ENCODE measurements at regions not wholly inside any gene's neighbourhood (a gene's known extent, or its start where the extent isn't known, plus 50 kb on each side); places are given as distances from the start of the nearest gene placed in this dataset.

GRCh38 chr1:98232678-98233077, 311.8 kb upstream of the DPYD start:
- H3K27ac ChIP-seq: no peak overlapping the region
- no peak overlapping the region for H3K4me3 ChIP-seq
- H3K27me3 ChIP-seq: no peaks in the 10 kb centered on the region
- H3K36me3 ChIP-seq: no peaks in the 10 kb centered on the region
- no peak for DNase-seq (ENCODE audit: low spot score in 2 of 2)
- intact Hi-C loops (cut with DNase I; ENCODE audit: low total_unique reads): no loop called here
- H3K4me1 ChIP-seq: no peaks in the 10 kb centered on the region
- TF ChIP-seq CTCF (IDR thresholded peaks at IDR 0.05): no peak
- no peak for TF ChIP-seq POLR2A (IDR thresholded peaks at IDR 0.05)
- no peak for TF ChIP-seq POLR2AphosphoS5 (IDR thresholded peaks at IDR 0.05)
- peaks cover 4 to 24% of the 10 kb centered on the region in 2 donors for H3K9me3 ChIP-seq

- Histone ChIP-seq H3K4me3 (no peak overlapping the region), H3K36me3 (no peaks in the 10 kb centered on the region), H3K27ac (no peak overlapping the region), H3K4me1 (no peaks in the 10 kb centered on the region), H3K9me3 (no peaks in the 10 kb centered on the region), H3K27me3 (no peaks in the 10 kb centered on the region)
- no peak for DNase-seq (ENCODE audit: low spot score in 2 of 2)
- intact Hi-C loops (cut with DNase I; ENCODE audit: low total_unique reads): no loop called here
- no peak for TF ChIP-seq POLR2A (IDR thresholded peaks at IDR 0.05)
- TF ChIP-seq POLR2AphosphoS5 (IDR thresholded peaks at IDR 0.05): no peak
- TF ChIP-seq CTCF (IDR thresholded peaks at IDR 0.05): no peak
These were observed 301.9 kb upstream of the DPYD start for GRCh38 chr1:98222706-98223105.

- no peaks in the 10 kb centered on the region for H3K36me3 ChIP-seq
- no peak overlapping the region for H3K27ac ChIP-seq
- no peak overlapping the region for H3K4me3 ChIP-seq
- no peaks in the 10 kb centered on the region for H3K4me1 ChIP-seq
- no peaks in the 10 kb centered on the region for H3K27me3 ChIP-seq
- no peaks in the 10 kb centered on the region for H3K9me3 ChIP-seq
- DNase-seq (ENCODE audit: low spot score in 2 of 2): no peak
- TF ChIP-seq CTCF (IDR thresholded peaks at IDR 0.05): no peak
- TF ChIP-seq POLR2A (IDR thresholded peaks at IDR 0.05): no peak
- no peak for TF ChIP-seq POLR2AphosphoS5 (IDR thresholded peaks at IDR 0.05)
- intact Hi-C loops (cut with DNase I; ENCODE audit: low total_unique reads): no loop called here
These were observed 301.1 kb upstream of the DPYD start for GRCh38 chr1:98221923-98222322.

- Histone ChIP-seq H3K4me3 (no peak overlapping the region), H3K36me3 (no peaks in the 10 kb centered on the region), H3K9me3 (no peaks in the 10 kb centered on the region), H3K4me1 (no peaks in the 10 kb centered on the region), H3K27me3 (no peaks in the 10 kb centered on the region), H3K27ac (no peak overlapping the region)
- no peak for DNase-seq (ENCODE audit: low spot score in 2 of 2)
- TF ChIP-seq POLR2A (IDR thresholded peaks at IDR 0.05) (no peak), POLR2AphosphoS5 (IDR thresholded peaks at IDR 0.05) (no peak), CTCF (IDR thresholded peaks at IDR 0.05) (no peak)
- intact Hi-C loops (cut with DNase I; ENCODE audit: low total_unique reads): loop anchor here (5.0 kb wide), 1 partner anchor 1995 kb away; no protein-coding TSS in a partner anchor
These were observed 296.8 kb upstream of the DPYD start for GRCh38 chr1:98217601-98218000.

- Histone ChIP-seq H3K4me1 (no peaks in the 10 kb centered on the region), H3K9me3 (no peaks in the 10 kb centered on the region), H3K4me3 (no peak overlapping the region), H3K27me3 (no peaks in the 10 kb centered on the region), H3K27ac (no peak overlapping the region), H3K36me3 (no peaks in the 10 kb centered on the region)
- no peak for DNase-seq (ENCODE audit: low spot score in 2 of 2)
- intact Hi-C loops (cut with DNase I; ENCODE audit: low total_unique reads): loop anchor here (5.0 kb wide), 1 partner anchor 1994 kb away; no protein-coding TSS in a partner anchor
- no peak for TF ChIP-seq POLR2AphosphoS5 (IDR thresholded peaks at IDR 0.05)
- TF ChIP-seq POLR2A (IDR thresholded peaks at IDR 0.05): no peak
These were observed 295.5 kb upstream of the DPYD start for GRCh38 chr1:98216304-98216703.
